H1 (cell line): ENCODE measurements at regions not wholly inside any gene's neighbourhood (a gene's known extent, or its start where the extent isn't known, plus 50 kb on each side); places are given as distances from the start of the nearest gene placed in this dataset.

Experiments
- CBX8 ChIP-seq: fragments of 300-800, 300-1000 bp; sonication (generic); IDR thresholded peaks from 2 replicates; pipeline ENCODE4 v1.7.1; 2016; ENCODE audit warnings: low read depth, low read length, borderline replicate concordance
- E2F6 ChIP-seq: IDR thresholded peaks from 2 replicates; pipeline ENCODE4 v1.6.1; 2012; ENCODE audit warnings: inconsistent platforms
- EGR1 ChIP-seq: IDR thresholded peaks from 2 replicates; pipeline ENCODE4 v1.6.1; 2011; ENCODE audit warnings: low read depth, low read length, borderline replicate concordance
- FOSL1 ChIP-seq: IDR thresholded peaks from 2 replicates; pipeline ENCODE4 v1.6.1; 2011; ENCODE audit warnings: mild to moderate bottlenecking, low read depth, low read length, moderate library complexity; ENCODE audit not compliant: insufficient read depth
- JUND ChIP-seq: IDR thresholded peaks from 2 replicates; pipeline ENCODE4 v1.6.1; 2011; ENCODE audit warnings: mild to moderate bottlenecking, improper control_type of control experiment, low read length
- NRF1 ChIP-seq: IDR thresholded peaks from 2 replicates; pipeline ENCODE4 v1.6.1; 2011; ENCODE audit warnings: mild to moderate bottlenecking, low read depth, low read length, improper control_type of control experiment
- RAD21 ChIP-seq, 2 experiments: IDR thresholded peaks in 1 of 2; conservative IDR thresholded peaks in 1 of 2; 2 replicates each; pipeline ENCODE4 v1.6.1; 2011; ENCODE audit warnings: low read depth in 2 of 2, low read length in 2 of 2, improper control_type of control experiment in 1 of 2, inconsistent platforms in 1 of 2, mild to moderate bottlenecking in 1 of 2, moderate library complexity in 1 of 2
- SIRT6 ChIP-seq: IDR thresholded peaks from one replicate; pipeline ENCODE4 v1.7.1; 2012; ENCODE audit warnings: low read length, inconsistent platforms

GRCh38 chr3:163692494-163692893 is 1385.8 kb downstream of the SI start (continued):
- no peak for TF ChIP-seq E2F6
- no peak for TF ChIP-seq JUND
- no peak for TF ChIP-seq SIRT6
- no peak for TF ChIP-seq RAD21 (IDR thresholded peaks at IDR 0.05 in 1 of 2, conservative IDR thresholded peaks at IDR 0.05 in 1 of 2; ENCODE audit: low read depth in 2 of 2, low read length in 2 of 2)
- TF ChIP-seq EGR1: no peak
- TF ChIP-seq NRF1: no peak
- TF ChIP-seq CBX8: no peak
- TF ChIP-seq FOSL1: no peak
